Head of caudate nucleus (tissue), 42 donors: ENCODE measurements at regions not wholly inside any gene's neighbourhood (a gene's known extent, or its start where the extent isn't known, plus 50 kb on each side); places are given as distances from the start of the nearest gene placed in this dataset.

Source experiments
- DNase-seq, 42 donors: peaks; one replicate each; pipeline versions ENCODE4 v3.0.0 to v3.0.0-alpha.2; 2020 to 2021; ENCODE audit warnings: mixed read lengths in 7 of 42
- intact Hi-C: fragments of 100-400 bp; cut with DNase I; formaldehyde crosslinking; loops from one replicate; pipeline ENCODE4 v1.15.0; 2022

DNA sequence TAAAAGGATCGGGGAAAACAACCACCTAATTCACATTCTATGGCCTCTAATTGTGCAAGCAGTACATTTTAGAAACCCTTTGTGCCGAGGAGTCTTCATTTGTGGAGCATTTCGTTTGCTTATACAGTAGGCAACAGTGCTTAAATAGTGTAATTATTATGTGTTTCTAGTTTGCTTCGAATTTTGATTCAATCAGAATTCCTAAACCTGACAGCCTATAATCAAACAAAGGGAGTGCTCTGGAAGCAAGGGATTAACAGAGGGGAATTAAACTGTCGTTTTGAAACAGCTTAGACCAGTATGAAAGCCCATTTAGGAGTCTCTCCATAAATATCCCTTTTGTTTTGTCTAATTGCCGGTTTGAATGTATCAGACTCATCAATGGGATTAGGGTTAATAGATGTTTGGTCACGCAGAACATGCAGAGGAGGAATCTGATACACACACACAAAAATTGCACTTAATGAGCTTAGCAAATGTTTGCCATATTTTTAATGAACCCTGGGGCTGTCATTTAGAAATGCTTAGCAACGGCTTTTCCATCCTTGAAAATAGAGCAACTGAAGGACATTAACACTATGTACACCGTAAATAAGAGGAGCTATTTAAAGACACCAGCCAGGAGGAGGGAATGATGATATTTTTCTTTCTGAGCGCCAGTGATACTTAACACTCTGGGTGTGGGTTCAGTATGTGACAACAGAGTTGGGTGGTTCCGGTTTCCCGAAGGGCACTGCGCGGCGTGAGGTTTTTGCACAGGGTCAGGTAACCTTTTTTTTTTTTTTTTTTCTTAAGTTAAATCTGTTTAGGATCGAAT lies 404.7 kb downstream of the TLE4 start:
- intact Hi-C loops, result no loop called here
- no peak for DNase-seq

DNA sequence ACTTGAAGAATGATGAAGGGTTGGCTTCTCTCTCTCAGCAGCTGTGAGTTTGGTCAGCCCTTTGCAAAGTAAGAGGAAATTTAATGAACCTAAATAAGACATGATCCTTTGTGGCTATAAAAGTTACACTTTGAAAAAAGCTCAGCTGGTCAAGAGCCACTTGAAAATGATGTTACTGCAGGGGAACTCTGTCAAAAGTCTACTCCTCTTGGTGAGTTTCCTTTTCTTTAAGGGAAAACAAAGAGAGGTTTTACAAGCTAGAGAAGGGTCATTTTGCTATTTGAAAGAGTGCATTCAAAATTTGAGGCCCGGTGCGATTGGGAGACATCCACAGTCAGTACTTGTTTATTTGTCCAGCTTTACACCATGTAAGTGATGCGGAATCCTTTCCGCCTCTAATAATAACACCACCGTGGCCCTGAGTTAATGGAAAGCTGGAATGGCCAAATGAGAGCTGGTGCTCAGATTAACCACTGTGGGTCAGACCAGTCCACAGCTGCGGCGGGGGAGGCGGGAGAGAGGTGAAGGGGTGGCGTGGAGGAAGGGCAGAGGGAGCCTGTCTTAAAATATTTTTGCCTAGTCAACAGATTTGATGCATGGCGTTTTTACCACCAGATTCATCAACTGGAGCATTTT lies 404.0 kb downstream of the TLE4 start:
- intact Hi-C loops, result no loop called here
- DNase-seq, result peak in 27 of 42 donors; percentile 8 to 49 (median 25)

DNA sequence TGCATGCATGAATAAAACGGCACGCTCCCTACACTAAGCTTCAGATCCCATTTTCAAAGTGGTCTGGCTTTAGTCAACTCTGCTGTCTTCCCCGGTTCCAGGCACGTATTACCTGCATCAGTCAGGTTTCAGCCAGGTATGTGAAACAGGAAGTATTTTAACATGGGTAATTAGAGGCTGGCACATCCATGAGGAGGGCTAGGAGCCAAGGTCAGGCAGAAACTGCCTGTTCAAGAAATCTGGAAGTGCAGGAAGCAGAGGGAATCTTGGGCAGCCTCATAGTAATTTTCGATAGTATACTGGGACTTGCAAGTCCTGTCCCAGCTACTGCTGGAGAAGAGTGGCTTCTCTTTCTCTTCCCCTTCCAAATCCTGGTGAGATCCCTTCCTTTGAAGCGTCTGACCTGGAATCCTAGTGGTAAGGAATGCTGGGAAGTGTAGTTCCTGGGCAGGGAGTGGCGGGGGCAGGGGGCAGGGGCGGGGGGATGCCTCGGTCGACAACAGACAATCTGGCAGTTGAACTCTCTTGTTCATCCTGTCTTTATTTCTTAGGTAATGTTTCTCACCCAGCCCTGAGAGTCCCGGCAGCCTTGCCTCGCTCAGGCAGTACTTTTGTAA lies 403.1 kb downstream of the TLE4 start:
- intact Hi-C loops, result no loop called here

DNA sequence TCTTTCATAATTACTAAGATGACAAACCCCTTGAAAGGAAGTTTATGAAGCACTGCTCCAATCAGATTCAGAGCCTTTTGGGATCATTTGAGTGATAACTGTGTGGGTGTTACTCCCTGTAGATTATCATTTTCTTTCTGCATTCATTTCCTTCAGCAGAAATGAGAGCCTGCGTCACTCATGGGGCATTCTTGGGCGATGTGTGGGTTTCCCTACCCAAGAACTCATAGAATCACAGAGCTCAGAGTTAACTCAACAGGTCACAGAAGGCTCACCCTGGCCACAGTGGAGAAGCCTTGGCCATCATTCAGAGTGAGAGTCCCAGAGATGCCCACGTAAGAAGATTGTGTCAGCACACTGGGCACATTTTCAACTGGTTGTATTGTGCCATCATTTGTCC lies 401.9 kb downstream of the TLE4 start:
- DNase-seq, result peak in 14 of 42 donors; percentile 24 to 70 (median 38)
- intact Hi-C loops, result no loop called here

More for the DNA sequence above, 403.1 kb downstream of the TLE4 start:
- DNase-seq, result no peak

DNA sequence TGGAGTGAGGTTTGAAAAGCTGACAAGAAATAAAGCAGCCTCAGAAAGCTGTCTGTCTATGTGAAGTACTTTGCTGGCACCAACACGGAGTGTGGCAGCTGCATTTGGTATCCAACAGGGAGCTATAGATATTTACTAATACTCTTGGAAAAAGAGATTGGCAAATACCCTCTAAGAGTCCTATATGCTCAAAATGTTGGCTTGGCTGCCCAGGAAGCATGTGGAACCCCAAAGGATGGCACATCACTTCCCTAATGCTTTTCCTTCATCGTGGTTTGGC lies 398.3 kb downstream of the TLE4 start:
- intact Hi-C loops, result no loop called here
- DNase-seq, result no peak

DNA sequence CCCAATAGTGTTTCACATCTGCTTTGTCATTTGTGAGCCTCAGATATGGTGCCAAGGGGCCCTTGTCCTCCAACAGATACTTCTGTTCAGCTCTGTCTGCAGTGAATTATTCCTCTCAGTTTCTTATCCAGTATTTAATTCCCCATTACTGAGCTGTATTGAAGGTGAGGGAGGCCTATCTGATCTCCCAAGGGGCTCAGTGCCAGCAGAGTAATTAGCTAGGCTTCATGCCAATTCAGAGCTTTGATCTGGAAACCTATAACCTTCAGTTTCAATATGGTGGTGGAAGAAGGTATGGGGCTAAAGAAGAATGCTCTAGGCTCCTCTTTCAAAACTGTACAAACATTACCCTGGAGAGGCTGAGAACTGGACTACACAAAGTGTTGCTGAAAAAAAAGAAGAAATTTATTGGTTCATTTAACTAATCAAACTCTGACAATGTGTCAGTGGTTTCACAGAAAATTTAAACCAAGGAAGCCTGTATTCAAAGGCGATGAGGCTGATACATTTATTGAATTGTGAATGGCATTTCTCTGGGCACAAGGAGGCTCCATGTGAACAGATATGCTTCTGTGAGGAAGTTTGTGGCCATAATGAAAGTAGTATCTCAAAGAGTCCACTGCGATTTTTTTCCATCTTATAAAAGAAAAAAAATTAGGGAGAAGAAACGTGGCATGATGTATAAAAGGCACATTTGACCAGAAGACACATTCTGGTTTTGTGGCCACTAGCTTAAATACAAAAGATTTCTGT lies 397.8 kb downstream of the TLE4 start:
- intact Hi-C loops, result no loop called here
- DNase-seq, result no peak

DNA sequence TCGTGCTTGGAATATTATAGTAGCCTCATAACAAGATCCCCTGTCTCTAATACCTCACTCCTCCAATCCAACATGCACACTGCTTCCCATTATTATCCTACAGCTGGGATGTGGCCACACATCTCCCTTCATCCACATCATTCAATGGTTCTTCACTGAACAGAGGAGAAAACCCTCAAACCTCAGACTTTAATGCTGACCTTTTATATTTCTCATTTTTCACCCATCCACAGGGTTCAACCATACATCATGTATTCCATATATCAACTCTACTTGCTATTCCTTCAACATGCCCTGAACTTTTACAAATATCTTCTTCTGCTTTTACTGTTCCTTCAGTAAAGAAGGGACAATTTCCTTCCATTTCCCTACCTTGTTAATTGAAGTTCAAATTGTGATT lies 396.8 kb downstream of the TLE4 start:
- intact Hi-C loops, result no loop called here
- no peak for DNase-seq

DNA sequence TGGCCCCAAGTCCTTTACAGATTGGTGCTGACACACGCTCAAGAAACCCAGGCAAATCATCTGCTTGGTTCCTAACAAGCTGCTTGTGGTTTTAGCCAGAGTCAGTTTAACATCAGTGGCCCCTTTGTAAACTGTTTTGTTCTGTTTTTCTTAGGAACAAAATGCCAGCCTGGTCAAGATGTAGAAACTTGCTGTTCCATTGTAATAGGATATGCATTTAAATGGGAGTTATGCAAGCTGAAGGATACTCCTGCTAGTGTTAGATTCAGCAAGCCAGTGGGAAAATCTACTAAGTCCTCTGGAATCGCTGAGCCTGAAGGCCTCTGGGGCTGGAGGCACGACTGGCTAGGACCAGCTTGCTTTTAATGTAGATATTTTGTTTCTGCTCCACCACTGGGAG lies 391.1 kb downstream of the TLE4 start:
- intact Hi-C loops, result no loop called here
- DNase-seq, result no peak

DNA sequence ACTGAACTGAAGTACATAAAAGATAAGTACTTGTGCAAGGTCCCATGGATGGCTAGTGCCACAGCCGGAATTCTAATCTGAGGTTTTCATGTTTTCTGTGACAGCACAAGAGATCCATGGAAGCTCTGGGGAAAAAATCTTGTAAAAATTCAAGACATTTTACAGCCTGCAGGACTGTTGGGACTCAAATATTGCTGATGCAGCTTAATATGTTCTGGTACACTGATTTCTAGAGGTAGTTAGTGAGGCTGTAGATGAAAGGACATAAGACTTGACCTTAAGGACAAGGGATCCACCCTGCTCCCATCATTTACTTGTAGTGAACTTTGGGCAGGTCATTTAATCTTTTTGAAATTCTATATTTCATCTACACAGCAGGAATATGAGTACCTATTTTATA lies 390.4 kb downstream of the TLE4 start:
- intact Hi-C loops, result no loop called here
- no peak for DNase-seq

DNA sequence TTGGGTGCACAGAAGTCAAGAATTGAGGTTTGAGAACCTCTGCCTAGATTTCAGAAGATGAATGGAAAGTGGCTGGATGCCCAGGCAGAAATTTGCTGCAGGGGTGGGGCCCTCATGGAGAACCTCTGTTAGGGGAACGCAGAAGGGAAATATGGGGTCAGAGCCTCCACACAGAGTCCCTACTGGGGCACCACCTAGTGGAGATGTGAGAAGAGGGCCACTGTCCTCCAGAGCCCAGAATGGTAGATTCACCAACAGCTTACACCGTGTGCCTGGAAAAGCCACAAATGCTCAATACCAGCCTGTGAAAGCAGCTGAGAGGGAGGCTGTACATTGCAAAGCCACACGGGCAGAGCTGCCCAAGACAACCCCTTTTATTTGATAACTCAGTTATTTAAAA lies 383.5 kb downstream of the TLE4 start:
- intact Hi-C loops, result no loop called here
- DNase-seq, result no peak

DNA sequence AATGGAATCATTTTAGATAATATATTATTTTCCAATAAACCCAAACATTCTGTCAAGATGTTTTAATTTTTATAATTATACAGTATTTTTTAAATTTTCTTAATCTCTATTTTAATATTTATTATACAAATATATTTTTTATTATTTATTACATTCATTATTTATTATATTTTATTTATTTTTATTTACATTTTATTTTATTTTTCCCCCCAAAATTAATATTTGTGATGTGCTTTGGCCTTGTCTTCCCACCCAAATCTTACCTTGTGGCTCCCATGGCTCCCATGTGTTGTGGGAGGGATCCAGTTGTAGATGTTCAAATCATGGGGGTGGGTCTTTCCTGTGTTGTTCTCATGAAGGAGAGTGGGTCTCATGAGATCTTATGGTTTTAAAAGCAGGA lies 382.1 kb downstream of the TLE4 start:
- intact Hi-C loops, result no loop called here

DNA sequence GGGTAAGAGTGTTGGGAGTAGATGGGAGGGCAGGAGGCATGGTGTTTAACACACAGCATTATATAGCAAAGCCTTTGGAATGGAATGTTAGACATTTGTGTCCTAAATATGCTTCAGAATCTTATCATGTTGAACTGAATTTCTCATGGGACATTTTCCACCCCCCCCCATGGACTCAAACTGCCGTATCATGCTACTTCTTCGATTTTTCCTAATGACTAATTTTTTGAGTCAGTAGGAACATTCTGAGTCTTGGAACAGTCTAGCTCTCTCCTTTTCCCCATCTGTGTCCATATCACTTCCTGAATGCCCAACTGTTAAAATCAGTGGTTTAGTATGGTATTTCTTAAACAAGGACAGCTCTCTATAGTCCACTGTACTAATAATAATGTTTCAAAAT lies 380.6 kb downstream of the TLE4 start:
- no peak for DNase-seq
- intact Hi-C loops, result no loop called here

More for the DNA sequence above, 382.1 kb downstream of the TLE4 start:
- no peak for DNase-seq

DNA sequence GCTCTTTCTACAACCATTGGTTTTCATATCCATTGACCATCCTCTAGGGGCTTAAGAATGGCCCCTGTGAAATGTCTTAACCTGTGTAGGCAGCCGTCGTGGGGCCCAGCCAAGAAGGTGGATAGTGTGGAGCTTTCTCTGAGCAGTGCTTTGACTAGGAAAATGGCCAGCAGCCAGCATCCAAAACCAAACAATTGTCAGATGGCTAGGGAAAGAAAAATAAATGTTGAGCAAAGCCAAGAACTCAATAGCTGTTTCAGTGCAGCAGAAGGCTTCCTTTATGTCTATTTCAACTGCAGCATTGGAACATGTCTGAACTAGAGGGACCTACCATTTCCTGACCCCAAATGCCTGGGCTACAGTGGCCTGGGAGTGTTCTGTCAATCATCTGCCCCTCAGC lies 374.9 kb downstream of the TLE4 start:
- intact Hi-C loops, result no loop called here
- no peak for DNase-seq

DNA sequence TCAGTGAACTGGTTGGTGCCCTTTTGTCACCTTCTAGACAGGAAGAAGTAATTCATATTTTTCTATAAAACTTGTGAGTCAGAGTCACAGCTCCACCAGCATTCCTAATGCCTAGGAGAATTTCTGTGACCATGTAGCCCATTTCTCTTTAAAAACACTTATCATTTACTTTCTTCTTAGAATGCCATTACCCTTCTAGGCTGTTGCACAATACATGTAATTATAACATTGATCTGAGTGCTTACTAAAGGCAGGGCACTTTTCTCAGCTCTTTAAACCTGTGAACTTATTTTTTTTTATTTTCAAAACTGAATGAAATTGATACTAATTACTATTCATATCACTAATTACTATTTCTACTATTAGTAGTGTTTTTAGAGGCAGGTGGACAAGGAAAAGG lies 373.7 kb downstream of the TLE4 start:
- intact Hi-C loops, result no loop called here
- DNase-seq, result no peak

DNA sequence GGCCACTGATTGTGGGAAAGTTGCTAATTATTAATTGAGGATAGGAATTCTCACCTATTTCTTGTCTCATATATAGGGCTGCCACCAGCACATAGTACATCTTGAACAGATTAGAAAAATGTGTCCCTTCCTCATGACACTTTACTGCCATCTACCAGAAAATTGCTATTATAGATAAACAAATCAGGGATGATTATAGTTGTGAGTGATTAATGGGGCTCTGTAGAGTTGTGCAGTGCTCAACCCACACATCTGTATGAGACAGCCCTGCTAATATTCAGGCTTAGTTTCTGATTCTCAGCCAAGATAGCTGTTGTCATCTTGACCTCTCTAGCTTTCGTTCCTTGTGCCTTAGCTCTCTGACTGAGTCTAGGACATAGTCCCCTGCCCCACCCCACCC lies 373.3 kb downstream of the TLE4 start:
- intact Hi-C loops, result no loop called here
- no peak for DNase-seq

DNA sequence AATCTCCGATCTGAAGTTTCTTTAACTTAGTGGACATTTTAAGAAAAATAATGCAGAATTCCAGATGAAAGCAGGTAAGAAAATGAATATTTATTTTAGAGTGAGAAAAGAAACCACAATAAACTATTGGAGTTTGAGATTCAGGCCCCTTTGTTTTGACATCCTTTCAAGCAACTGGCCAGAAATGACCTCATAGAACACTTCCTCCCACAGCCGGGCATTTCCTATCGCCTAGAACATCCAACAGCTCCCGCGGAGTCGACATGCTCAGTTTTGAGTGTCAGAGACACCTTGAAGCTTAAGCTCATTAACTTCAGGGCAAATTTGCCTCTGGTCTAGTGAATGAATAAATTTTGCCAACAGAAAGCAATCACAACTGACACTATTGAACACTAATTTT lies 369.2 kb downstream of the TLE4 start:
- intact Hi-C loops, result no loop called here
- no peak for DNase-seq

DNA sequence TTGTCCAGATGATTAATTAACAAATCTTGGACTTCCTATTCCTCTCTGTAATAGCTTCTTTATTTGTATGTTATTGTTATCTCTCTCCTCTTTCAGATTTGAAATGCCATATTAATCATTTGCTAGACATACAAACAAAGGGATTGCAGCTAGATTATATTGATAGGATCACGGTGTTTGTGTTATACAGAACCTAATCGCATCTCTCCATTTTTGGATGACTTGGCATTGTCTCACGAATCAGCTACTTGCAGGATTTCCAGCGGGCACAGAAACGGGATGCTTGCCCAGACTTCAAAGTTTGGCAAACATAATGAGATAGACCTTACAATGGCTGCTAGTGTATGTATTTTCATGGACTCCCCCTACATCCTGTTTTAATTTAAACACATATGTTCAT lies 368.1 kb downstream of the TLE4 start:
- DNase-seq, result peak in 1 of 42 donors; percentile 42
- intact Hi-C loops, result loop anchor here (10.0 kb wide), 1 partner anchor 365 kb away; the partner anchor contains the start of gene TLE4

DNA sequence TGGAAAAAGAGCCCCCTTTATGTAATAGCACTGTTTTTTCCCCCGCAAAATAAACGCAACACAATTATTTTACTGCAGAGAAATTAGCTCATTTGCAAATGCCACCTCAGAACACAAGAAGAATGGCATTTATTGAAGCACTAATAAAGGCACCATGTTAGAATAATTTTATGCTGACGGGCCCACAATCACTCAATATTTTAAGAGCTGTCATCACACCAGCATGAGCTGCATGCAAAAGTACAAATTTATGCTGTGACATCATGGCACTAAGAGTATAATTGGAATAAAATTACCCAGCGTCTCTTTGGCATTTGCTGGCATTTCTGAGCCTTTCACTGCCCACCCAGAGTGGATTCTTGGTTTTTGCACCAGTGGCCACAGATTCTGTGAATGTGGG lies 364.6 kb downstream of the TLE4 start:
- intact Hi-C loops, result loop anchor here (10.0 kb wide), 1 partner anchor 362 kb away; the partner anchor contains the start of gene TLE4
- DNase-seq, result peak in 7 of 42 donors; percentile 11 to 65 (median 35)

DNA sequence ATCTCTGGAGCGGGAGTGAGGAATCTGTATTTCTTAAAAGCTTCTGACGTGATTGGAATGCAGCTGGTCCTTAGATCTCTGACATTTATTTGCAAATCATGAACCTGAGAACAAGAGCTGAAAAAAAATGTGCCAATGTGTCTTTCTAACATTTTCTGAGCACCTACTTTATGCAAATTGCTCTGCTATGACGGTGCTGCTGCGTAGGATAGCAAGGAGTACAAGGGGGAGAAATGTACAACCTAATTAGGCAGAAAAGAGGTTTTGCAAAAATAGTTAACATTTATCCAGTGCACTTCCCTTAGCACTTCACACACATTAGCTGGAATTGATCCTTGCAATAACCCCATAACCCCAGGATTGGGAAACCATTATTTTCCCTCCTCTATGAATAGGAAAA lies 357.5 kb downstream of the TLE4 start:
- peak in 28 of 42 donors; percentile 16 to 84 (median 54) for DNase-seq
- intact Hi-C loops, result no loop called here
